Right lobe of liver (tissue), 4 donors: ENCODE measurements at regions not wholly inside any gene's neighbourhood (a gene's known extent, or its start where the extent isn't known, plus 50 kb on each side); places are given as distances from the start of the nearest gene placed in this dataset.

Experiments used
- POLR2A ChIP-seq: fragments of 450-650 bp; IDR thresholded peaks from one replicate; pipeline ENCODE4 v1.6.1; 2017; ENCODE audit warnings: antibody characterized with exemption, mild to moderate bottlenecking
- TF ChIP-seq, protein P1 (sequence below), 4 donors: fragments of 200-600 bp in 3 of 4; fragments of 450-650 bp in 1 of 4; IDR thresholded peaks; one replicate each; pipeline versions ENCODE4 v1.5.1 to v1.8.0; 2016 to 2022; ENCODE audit warnings: antibody characterized with exemption in 4 of 4, mild to moderate bottlenecking in 2 of 4
- donor health status: DM: no; HTN: no; CAD: no.
- donor health status: DM: no; HTN: no; CAD: no.
- donor health status: DM: no; HTN: yes; CAD: no.

DNA sequence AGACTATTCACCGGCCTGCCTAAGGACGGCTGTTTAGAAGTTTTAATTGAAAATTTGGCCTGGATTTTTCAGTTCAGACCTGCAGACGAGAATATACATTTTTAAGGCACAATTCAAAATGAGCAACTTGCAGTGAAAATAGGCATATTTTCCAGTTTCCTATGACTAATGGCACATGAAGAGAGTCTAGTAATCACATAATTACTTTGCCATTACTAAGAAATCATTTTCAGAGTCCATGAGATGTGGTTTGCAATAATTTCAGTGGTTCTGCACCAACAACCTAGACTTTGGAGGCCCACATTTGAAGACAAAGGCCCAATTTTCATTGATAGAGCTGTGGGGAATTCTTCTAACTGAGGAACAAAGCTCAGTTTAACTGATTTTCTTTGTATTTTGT, 205.3 kb downstream of the SOX2 start:
- TF ChIP-seq, protein P1, sequence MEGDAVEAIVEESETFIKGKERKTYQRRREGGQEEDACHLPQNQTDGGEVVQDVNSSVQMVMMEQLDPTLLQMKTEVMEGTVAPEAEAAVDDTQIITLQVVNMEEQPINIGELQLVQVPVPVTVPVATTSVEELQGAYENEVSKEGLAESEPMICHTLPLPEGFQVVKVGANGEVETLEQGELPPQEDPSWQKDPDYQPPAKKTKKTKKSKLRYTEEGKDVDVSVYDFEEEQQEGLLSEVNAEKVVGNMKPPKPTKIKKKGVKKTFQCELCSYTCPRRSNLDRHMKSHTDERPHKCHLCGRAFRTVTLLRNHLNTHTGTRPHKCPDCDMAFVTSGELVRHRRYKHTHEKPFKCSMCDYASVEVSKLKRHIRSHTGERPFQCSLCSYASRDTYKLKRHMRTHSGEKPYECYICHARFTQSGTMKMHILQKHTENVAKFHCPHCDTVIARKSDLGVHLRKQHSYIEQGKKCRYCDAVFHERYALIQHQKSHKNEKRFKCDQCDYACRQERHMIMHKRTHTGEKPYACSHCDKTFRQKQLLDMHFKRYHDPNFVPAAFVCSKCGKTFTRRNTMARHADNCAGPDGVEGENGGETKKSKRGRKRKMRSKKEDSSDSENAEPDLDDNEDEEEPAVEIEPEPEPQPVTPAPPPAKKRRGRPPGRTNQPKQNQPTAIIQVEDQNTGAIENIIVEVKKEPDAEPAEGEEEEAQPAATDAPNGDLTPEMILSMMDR (IDR thresholded peaks at IDR 0.05): no peak
- no peak for TF ChIP-seq POLR2A
